OCI-M2 (cell line): ENCODE measurements at regions not wholly inside any gene's neighbourhood (a gene's known extent, or its start where the extent isn't known, plus 50 kb on each side); places are given as distances from the start of the nearest gene placed in this dataset.
"Not testable (repeated sequence)": the region's sequence is repeated elsewhere in the genome, so short reads cannot be mapped to it uniquely, and the experiment has no call there.

Experiments used
- DNase-seq: peaks from one replicate; lab custom pipeline; 2025; ENCODE audit not compliant: unreplicated experiment; lab: John Stamatoyannopoulos, UW

- DNase-seq: no peak
Observed at GRCh38 chr3:7999384-7999783, 502.2 kb upstream of the LMCD1 start.

GRCh38 chr3:8001307-8001706, 500.3 kb upstream of the LMCD1 start:
- no peak for DNase-seq

GRCh38 chr3:8001712-8002111, 499.9 kb upstream of the LMCD1 start:
- no peak for DNase-seq

- no peak for DNase-seq
Observed at GRCh38 chr3:8011902-8012301, 489.7 kb upstream of the LMCD1 start.

DNA sequence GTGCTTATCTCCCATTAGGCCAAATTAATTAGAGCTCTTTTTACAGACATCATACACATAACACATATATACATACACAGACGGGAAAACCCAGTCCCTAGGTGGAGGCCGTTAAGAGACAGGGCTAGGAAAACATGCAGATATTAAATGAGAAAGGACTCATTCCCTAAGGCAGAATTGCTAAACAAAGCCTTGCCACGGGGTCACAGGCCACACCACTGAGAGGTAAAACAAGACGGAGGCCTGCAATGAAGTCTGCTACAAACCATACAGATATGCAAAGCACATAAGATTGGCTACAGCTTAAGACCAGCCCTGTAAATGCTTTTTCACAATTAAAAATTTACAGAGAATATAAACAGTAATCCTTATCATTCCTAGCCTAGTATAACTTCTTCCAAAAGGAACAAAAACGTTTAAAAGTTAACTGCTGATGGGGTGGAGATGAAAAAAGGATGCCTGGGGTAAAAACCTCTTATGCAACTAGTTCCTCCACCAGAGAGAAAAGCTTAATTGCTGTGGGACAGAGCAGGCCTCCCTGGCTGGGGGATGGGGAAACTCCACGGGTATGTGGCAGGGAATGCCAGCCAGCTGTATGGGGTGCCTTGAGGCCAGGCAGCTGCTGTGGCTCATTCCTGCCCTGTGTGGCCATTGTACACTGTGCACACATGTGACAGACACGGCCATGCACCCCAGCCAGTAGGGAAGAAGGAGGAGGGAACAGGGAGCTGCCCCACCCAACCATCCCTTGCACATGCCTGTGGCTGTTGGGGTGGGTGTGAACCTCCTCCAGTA, 481.4 kb upstream of the LMCD1 start:
- no peak for DNase-seq

GRCh38 chr3:8027954-8028353, 473.7 kb upstream of the LMCD1 start:
- DNase-seq: no peak

DNA sequence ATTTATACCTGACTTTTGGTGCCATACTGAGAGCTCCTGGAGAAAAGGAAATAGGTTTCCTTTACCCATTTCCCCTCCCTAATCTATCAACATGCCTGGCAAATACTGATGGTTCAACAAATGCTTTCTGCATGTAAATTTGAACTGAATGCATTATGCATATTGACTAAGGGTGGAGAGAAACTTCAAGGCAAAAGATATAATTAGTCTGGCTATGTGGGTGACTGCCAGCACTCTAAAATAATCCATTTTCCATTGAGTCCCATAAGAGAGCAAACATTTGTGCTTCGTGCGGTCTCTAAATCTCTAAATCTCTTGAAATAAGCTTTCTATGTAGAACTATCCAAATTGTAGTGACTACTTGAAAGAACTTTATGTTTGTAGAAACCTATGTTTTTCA, 451.3 kb upstream of the LMCD1 start:
- no peak for DNase-seq

DNA sequence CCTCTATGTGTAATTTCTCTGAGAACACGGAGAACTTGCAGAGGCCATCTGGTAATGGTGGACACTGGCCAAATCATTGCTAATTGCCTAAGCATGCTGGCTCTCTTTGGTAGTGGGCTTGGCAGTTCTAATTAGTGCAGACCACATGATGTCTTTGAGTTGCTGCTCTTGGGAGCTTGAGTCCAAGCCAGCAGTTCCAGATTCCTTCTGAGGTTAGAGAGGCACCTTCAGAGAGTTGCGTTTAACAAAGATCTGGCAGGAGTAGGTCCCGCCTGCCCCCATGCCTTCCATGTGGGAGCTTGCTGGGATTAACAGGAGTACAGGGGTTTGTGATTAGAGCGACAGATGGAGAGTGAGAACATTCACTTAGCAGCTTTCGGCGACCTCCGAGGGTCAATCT, 449.0 kb upstream of the LMCD1 start:
- no peak for DNase-seq

- not testable (repeated sequence) for DNase-seq
Observed at GRCh38 chr3:8068135-8068534, 433.5 kb upstream of the LMCD1 start.

GRCh38 chr3:8069471-8069870, 432.2 kb upstream of the LMCD1 start:
- no peak for DNase-seq

DNA sequence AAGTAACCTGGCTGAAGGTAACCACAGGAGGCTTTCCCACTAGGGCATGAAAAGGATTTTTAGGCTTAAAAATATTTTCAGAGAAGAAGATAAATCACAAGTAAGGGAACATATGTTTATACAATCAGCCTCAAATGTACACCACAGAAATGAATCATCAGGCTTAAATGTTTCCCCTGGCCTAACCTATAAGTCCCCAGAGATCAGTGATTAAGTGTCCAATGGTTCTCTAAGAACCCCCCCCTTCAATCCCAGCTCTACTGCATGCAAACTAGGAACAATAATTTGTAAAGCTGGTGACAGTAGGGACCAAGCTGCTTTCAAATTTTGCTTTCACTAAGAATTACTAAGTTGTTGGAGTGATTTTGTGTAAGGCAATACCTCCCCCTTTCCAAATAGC, 431.6 kb upstream of the LMCD1 start:
- no peak for DNase-seq

- DNase-seq: not testable (repeated sequence)
Observed at GRCh38 chr3:8074740-8075139, 426.9 kb upstream of the LMCD1 start.

DNA sequence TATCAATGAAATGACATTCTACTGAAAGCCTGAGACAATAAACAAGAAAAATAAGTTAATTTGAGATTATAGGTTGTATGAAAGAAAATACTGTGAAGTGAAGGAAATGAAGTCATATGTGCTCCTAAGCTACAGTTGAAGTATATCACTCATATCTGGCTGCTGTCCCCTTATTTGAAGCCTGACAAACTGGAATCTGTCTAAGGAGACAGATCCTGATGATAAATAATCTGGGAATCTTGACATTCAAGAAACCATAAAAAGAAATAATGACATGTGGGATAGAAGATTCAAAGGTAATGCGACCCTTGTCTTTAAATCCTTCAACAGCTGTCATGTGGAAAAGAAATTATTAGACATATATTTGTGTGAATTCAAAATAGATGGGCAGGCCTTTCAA, 424.5 kb upstream of the LMCD1 start:
- no peak for DNase-seq

DNA sequence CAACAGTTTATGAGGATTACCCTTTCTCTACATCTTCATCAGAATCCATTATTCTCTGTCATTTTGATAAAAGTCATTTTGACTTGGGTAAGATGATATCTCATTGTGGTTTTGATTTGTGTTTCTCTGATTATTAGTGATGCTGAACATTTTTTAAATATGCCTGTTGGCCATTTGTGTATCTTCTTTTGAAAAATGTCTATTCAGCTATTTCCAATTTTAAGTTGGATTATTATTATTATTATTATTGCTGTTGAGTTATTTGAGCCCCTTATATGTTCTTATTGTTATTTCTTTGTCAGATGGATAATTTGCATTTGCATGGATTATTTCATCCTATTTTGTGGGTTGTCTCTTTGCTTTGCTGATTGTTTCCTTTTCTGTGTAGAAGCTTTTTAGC, 421.2 kb upstream of the LMCD1 start:
- DNase-seq: no peak

GRCh38 chr3:8085498-8085897, 416.1 kb upstream of the LMCD1 start:
- DNase-seq: no peak

DNA sequence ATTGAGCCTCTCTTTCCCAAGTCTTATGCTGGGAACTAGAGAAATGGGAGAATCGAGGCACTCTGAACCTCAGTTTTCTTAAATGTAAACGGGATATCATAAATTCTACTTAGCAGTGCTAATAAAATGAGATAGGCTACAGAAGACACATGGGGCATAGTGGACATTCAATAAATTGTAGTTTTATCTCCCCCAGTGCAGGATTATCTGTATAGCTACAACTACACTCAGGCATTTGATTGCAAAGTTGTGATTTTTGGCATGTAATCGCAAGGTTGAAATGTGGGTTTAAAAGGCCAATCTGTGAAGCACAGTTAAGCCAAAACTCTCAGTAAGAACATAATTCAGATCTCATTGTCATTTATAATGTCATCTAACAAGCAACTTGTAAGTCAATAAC, 413.7 kb upstream of the LMCD1 start:
- DNase-seq: no peak

DNA sequence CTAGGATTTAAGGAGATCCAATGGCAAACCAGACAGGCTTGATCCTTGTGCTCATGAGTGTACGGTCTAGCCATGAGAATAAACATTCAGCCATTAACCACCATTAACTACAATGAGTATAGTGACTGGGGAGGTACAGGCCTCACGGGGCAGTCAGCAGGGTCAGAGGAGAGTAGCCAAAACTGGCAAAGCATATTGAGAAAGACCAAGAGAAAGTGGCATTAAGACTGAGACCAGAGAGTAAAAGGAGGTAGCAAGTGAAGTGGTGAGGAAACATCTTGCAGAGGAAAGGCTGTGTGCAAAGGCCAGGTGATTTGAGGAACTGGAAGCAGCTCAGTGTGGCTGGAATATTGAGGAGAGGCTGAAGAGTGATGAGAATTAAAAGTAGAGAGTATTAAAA, 407.2 kb upstream of the LMCD1 start:
- DNase-seq: no peak

DNA sequence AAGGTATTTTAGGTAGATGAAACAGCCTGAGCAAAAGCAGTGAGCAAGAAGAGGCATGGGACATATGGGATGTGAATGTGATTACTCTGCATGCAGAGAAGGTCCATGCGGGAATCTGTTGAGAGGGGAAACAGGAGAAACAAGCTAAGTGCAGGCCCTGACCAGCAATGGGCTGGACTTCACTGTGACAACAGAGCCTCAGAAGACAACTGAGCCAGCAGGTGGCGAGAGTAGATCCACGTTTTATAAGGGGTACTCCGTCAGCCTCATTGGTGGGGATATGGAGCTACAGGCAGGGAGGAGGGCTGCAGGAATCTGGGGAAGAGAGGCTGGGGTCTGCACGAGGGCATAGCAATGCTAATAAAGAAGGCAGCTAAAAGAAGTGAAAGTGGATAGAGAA, 405.9 kb upstream of the LMCD1 start:
- DNase-seq: no peak

- no peak for DNase-seq
Observed at GRCh38 chr3:8097690-8098089, 403.9 kb upstream of the LMCD1 start.

- no peak for DNase-seq
Observed at GRCh38 chr3:8103954-8104353, 397.7 kb upstream of the LMCD1 start.

DNA sequence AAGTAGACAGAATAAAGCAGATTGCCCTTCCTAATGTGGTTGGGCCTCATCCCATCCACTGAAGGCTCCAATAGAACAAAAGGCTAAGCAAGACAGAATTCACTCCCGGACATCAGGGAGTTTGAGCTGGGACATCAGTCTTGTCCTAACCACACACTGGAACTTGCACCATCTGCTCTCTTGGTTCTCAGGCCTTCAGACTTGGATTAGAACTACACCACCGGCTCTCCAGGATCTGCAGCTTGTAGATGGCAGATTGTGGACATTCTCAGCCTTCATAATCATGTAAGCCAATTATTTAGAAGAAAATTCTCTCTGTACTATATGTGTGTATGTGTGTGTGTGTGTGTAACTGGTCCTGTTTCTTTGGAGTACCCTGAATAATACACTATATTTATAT, 394.7 kb upstream of the LMCD1 start:
- DNase-seq: no peak

- DNase-seq: no peak
Observed at GRCh38 chr3:8110966-8111798, 390.4 kb upstream of the LMCD1 start.
